Gastroesophageal sphincter (tissue), 4 donors: ENCODE measurements at regions not wholly inside any gene's neighbourhood (a gene's known extent, or its start where the extent isn't known, plus 50 kb on each side); places are given as distances from the start of the nearest gene placed in this dataset.

ENCODE experiments used
- ATAC-seq: fragments of 150-250 bp; one replicate; pipeline ENCODE4 v1.9.1; 2016; ENCODE audit warnings: mild to moderate bottlenecking, moderate library complexity
- H3K27ac ChIP-seq, 4 donors: fragments of 200-600 bp; sonication (generic) in 3 of 4; 1 replicate in 3 of 4; 2 replicates in 1 of 4; pipeline ENCODE4 v1.5.1; 2016 to 2019
- H3K27me3 ChIP-seq: fragments of 200-600 bp; sonication (generic); one replicate; pipeline ENCODE4 v1.5.1; 2019
- H3K36me3 ChIP-seq, 2 donors: fragments of 200-600 bp; sonication (generic); one replicate each; pipeline ENCODE4 v1.5.1; 2019; ENCODE audit warnings: control low read depth in 1 of 2
- H3K4me1 ChIP-seq, 3 donors: fragments of 200-600 bp; sonication (generic); 1 replicate in 2 of 3; 2 replicates in 1 of 3; pipeline ENCODE4 v1.5.1; 2016 to 2019; ENCODE audit warnings: control low read depth in 2 of 3
- H3K4me3 ChIP-seq, 2 donors: fragments of 200-600 bp; sonication (generic); one replicate each; pipeline ENCODE4 v1.5.1; 2019; ENCODE audit warnings: mild to moderate bottlenecking in 1 of 2, moderate library complexity in 1 of 2
- H3K9me3 ChIP-seq, 3 donors: fragments of 200-600 bp; sonication (generic); one replicate each; pipeline ENCODE4 v1.5.1; 2017 to 2019; ENCODE audit warnings: control low read depth in 2 of 3
- EP300 ChIP-seq: sonication (generic); formaldehyde crosslinking; IDR thresholded peaks from one replicate; pipeline ENCODE4 v1.6.1; 2017; ENCODE audit warnings: antibody characterized with exemption, mild to moderate bottlenecking
- POLR2A ChIP-seq, 2 donors: fragments of 450-650 bp; IDR thresholded peaks; one replicate each; pipeline ENCODE4 v1.6.1; 2017; ENCODE audit warnings: antibody characterized with exemption in 2 of 2, mild to moderate bottlenecking in 2 of 2, moderate library complexity in 1 of 2
- POLR2AphosphoS5 ChIP-seq: sonication (generic); formaldehyde crosslinking; IDR thresholded peaks from one replicate; pipeline ENCODE4 v1.6.1; 2017; ENCODE audit warnings: antibody characterized with exemption
- WGBS, 2 donors: methylation state at CpG; one replicate each; pipeline ENCODE4 v1.1.5; 2018; ENCODE audit warnings: low coverage in 1 of 2; 5-methylcytosine and 5-hydroxymethylcytosine counted together
- TF ChIP-seq, protein P1 (sequence below), 4 experiments: fragments of 200-600 bp in 2 of 4; fragments of 450-650 bp in 2 of 4; sonication (generic) in 1 of 4; IDR thresholded peaks; one replicate each; pipeline ENCODE4 v1.5.1; 2017 to 2019; ENCODE audit warnings: antibody characterized with exemption in 4 of 4, mild to moderate bottlenecking in 2 of 4, moderate library complexity in 2 of 4

DNA sequence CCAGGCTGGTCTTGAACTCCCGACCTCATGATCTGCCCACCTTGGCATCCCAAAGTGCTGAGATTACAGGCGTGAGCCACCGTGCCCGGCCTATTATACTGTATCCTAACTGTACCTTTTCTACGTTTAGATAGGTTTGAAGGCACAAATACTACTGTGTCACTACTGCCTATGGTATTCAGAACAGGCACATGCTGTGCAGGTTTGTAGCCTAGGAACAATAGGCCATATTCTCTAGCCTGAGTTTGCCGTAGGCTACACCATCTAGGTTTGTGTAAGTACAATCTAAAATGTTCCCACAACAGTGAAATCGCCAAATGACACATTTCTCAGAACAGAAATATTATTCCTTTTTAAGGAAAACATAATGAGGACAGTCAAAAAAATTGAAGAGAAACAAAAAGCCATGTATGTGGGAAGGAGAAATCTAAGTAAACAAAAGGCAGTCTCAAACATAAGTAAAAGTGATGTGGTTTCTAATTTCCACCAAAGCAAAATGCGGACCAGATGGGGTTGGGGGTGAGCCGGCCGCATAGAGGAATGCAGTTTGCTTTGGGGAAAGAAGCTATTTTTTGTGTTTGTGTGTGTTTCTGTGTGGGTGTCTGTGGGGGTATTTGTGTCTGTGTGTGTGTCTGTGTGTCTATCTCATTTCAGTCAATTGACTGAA lies 192.6 kb upstream of the SALL4 start:
- Histone ChIP-seq H3K4me3 (no peak overlapping the region), H3K27ac (no peak overlapping the region), H3K4me1 (no peaks in the 10 kb centered on the region), H3K36me3 (no peaks in the 10 kb centered on the region), H3K27me3 (no peaks in the 10 kb centered on the region), H3K9me3 (no peaks in the 10 kb centered on the region)
- no peak for ATAC-seq
- WGBS, 2 donors: 84 to 88% methylated on average over 10 of the region's 10 CpGs
- no peak for TF ChIP-seq POLR2A (IDR thresholded peaks at IDR 0.05)
- TF ChIP-seq, protein P1, sequence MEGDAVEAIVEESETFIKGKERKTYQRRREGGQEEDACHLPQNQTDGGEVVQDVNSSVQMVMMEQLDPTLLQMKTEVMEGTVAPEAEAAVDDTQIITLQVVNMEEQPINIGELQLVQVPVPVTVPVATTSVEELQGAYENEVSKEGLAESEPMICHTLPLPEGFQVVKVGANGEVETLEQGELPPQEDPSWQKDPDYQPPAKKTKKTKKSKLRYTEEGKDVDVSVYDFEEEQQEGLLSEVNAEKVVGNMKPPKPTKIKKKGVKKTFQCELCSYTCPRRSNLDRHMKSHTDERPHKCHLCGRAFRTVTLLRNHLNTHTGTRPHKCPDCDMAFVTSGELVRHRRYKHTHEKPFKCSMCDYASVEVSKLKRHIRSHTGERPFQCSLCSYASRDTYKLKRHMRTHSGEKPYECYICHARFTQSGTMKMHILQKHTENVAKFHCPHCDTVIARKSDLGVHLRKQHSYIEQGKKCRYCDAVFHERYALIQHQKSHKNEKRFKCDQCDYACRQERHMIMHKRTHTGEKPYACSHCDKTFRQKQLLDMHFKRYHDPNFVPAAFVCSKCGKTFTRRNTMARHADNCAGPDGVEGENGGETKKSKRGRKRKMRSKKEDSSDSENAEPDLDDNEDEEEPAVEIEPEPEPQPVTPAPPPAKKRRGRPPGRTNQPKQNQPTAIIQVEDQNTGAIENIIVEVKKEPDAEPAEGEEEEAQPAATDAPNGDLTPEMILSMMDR (IDR thresholded peaks at IDR 0.05): no peak
- no peak for TF ChIP-seq POLR2AphosphoS5
- no peak for TF ChIP-seq EP300

DNA sequence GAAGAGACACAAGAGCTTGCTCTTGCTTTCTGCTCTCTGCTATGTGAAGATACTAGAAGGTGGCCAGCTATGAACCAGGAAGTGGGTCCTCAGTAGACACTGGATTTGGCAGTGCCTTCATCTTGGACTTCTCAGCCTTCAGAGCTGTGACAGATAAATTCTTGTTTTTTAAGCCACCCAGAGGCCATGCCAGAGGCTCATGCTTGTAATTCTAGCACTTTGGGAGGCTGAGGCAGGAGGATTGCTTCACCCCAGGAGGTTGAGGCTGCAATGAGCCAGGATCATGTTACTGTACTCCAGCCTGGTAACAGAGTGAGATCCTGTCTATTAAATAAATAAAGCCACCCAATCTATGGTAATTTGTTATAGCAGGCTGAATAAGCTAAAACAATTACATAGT lies 185.5 kb upstream of the SALL4 start:
- Histone ChIP-seq H3K27me3 (no peaks in the 10 kb centered on the region), H3K36me3 (no peaks in the 10 kb centered on the region), H3K9me3 (no peaks in the 10 kb centered on the region), H3K27ac (no peak overlapping the region), H3K4me3 (no peak overlapping the region), H3K4me1 (peaks cover 0 to 16% (median 8%) of the 10 kb centered on the region in 3 donors)
- no peak for ATAC-seq
- TF ChIP-seq EP300 (no peak), POLR2A (IDR thresholded peaks at IDR 0.05) (no peak), POLR2AphosphoS5 (no peak)
- TF ChIP-seq, protein P1 (IDR thresholded peaks at IDR 0.05): no peak

DNA sequence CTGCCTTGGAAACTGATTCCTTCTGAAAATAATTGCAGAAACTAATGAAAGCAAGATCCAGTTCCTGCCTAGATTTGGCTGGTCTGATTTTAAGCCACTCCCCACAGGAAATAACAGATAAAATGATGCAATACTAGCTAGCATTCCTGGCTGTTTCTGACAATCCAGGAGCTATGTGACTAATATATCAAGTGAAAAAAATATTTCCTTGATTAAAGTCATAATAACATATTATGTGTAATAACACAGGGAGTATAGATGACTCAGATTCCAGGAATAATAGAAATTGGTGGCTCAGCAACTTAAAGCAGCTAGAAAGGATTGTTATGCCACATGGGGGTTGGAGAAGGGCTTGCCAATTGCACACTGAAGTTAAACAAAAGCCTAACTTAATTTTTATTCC lies 182.7 kb upstream of the SALL4 start:
- TF ChIP-seq POLR2AphosphoS5 (peak; percentile 81), POLR2A (IDR thresholded peaks at IDR 0.05) (no peak), EP300 (no peak)
- TF ChIP-seq, protein P1 (IDR thresholded peaks at IDR 0.05): peak in 1 of 4 experiments; percentile 3
- no peaks in the 10 kb centered on the region for H3K9me3 ChIP-seq
- H3K27ac ChIP-seq: peak overlapping the region; percentile 54 to 78 (median 63)
- H3K36me3 ChIP-seq: no peaks in the 10 kb centered on the region
- peak; percentile 92 for ATAC-seq
- no peaks in the 10 kb centered on the region for H3K27me3 ChIP-seq
- H3K4me3 ChIP-seq: no peak overlapping the region
- H3K4me1 ChIP-seq: peaks cover 0 to 16% (median 8%) of the 10 kb centered on the region in 3 donors

DNA sequence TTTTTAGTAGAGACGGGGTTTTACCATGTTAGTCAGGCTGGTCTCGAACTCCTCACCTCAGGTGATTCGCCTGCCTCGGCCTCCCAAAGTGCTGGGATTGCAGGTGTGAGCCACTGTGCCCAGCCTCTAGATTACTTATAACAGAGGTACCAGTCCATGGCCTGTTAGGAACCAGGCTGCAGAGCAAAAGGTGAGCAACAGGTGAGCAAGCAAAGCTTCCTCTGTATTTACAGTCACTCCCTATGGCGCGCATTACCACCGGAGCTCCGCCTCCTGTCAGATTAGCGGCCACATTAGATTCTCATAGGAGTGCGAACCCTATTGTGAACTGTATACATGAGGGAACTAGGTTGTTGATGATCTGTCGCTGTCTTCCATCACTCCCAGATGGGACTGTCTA lies 178.0 kb upstream of the SALL4 start:
- Histone ChIP-seq H3K4me3 (no peak overlapping the region), H3K27ac (no peak overlapping the region), H3K36me3 (no peaks in the 10 kb centered on the region), H3K4me1 (peaks cover 0 to 11% (median 4%) of the 10 kb centered on the region in 3 donors), H3K27me3 (no peaks in the 10 kb centered on the region), H3K9me3 (peaks cover 0 to 21% (median 0%) of the 10 kb centered on the region in 3 donors)
- TF ChIP-seq, protein P1 (IDR thresholded peaks at IDR 0.05): no peak
- no peak for TF ChIP-seq POLR2AphosphoS5
- TF ChIP-seq EP300: no peak
- no peak for TF ChIP-seq POLR2A (IDR thresholded peaks at IDR 0.05)
- no peak for ATAC-seq
- 96% methylated on average over 8 to 10 of the region's 11 CpGs for WGBS, 2 donors

DNA sequence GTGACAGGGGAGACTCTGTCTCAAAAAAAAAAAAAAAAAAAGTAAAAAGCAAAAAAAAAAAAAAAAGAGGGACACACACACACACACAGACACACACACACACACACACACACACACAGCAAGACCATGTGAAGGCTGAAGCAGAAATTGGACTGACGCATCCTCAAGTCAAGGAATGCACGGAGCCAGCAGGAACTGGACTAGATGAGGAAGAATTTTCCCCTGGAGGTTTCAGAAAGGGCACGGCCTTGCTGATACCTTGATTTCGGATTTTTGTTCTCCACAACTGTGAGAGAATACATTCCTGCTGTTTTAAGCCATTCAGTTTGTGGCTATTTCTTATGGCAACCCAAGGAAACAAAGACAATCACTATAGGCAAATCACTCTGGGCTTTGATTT lies 176.9 kb upstream of the SALL4 start:
- Histone ChIP-seq H3K4me1 (peaks cover 0 to 2% (median 0%) of the 10 kb centered on the region in 3 donors), H3K9me3 (peaks cover 0 to 21% (median 0%) of the 10 kb centered on the region in 3 donors), H3K36me3 (no peaks in the 10 kb centered on the region), H3K4me3 (no peak overlapping the region), H3K27ac (no peak overlapping the region), H3K27me3 (no peaks in the 10 kb centered on the region)
- 86 to 88% methylated on average over 3 of the region's 4 CpGs for WGBS, 2 donors
- ATAC-seq: no peak
- TF ChIP-seq POLR2AphosphoS5 (no peak), EP300 (no peak), POLR2A (IDR thresholded peaks at IDR 0.05) (no peak)
- TF ChIP-seq, protein P1 (IDR thresholded peaks at IDR 0.05): no peak
